ENCODE measurements at regions not wholly inside any gene's neighbourhood (a gene's known extent, or its start where the extent isn't known, plus 50 kb on each side); places are given as distances from the start of the nearest gene placed in this dataset.

DNA sequence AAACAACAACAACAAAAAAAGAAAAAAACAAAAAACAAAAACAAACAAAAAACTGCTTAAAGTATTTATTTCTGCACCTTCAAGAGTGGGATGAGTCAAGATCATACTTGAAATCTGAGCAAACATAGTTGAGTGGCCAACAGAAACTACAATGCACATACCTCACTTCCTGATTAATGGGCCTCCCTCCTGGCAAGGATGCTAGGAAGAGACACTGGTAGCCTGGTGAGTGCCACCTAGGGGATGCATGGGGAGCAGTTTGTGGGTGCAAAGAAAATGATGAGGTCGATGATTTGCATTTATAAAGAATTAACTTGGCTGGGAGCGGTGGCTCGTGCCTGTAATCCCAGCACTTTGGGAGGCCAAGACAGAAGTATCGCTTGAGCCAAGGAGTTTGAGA, 808.1 kb downstream of the MAFB start:
- Histone ChIP-seq H3K27ac (ENCODE audit: extremely low read depth, low read depth, low read length) (no peak overlapping the region), H3K36me3 (ENCODE audit: control insufficient read depth in 2 of 2, insufficient read depth in 1 of 2, low read length in 2 of 2) (no peaks in the 10 kb centered on the region), H3K4me3 (ENCODE audit: low read depth, low read length) (no peak overlapping the region), H3K4me1 (ENCODE audit: control insufficient read depth, insufficient read depth, low read length) (peaks cover 7% of the 10 kb centered on the region), H3K9me3 (ENCODE audit: control insufficient read depth, insufficient read depth, low read depth, low read length) (no peaks in the 10 kb centered on the region)
- ChIA-PET POLR2A (no interaction called here), CTCF (interaction anchor here (0.7 kb wide), 1 partner anchor 1342 kb away, joined by 4 read pairs; no protein-coding TSS in a partner anchor)
- TF ChIP-seq, protein P1, sequence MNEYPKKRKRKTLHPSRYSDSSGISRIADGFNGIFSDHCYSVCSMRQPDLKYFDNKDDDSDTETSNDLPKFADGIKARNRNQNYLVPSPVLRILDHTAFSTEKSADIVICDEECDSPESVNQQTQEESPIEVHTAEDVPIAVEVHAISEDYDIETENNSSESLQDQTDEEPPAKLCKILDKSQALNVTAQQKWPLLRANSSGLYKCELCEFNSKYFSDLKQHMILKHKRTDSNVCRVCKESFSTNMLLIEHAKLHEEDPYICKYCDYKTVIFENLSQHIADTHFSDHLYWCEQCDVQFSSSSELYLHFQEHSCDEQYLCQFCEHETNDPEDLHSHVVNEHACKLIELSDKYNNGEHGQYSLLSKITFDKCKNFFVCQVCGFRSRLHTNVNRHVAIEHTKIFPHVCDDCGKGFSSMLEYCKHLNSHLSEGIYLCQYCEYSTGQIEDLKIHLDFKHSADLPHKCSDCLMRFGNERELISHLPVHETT (tag by site-specific recombination; IDR thresholded peaks at IDR 0.05): no peak
- TF ChIP-seq, protein P2, sequence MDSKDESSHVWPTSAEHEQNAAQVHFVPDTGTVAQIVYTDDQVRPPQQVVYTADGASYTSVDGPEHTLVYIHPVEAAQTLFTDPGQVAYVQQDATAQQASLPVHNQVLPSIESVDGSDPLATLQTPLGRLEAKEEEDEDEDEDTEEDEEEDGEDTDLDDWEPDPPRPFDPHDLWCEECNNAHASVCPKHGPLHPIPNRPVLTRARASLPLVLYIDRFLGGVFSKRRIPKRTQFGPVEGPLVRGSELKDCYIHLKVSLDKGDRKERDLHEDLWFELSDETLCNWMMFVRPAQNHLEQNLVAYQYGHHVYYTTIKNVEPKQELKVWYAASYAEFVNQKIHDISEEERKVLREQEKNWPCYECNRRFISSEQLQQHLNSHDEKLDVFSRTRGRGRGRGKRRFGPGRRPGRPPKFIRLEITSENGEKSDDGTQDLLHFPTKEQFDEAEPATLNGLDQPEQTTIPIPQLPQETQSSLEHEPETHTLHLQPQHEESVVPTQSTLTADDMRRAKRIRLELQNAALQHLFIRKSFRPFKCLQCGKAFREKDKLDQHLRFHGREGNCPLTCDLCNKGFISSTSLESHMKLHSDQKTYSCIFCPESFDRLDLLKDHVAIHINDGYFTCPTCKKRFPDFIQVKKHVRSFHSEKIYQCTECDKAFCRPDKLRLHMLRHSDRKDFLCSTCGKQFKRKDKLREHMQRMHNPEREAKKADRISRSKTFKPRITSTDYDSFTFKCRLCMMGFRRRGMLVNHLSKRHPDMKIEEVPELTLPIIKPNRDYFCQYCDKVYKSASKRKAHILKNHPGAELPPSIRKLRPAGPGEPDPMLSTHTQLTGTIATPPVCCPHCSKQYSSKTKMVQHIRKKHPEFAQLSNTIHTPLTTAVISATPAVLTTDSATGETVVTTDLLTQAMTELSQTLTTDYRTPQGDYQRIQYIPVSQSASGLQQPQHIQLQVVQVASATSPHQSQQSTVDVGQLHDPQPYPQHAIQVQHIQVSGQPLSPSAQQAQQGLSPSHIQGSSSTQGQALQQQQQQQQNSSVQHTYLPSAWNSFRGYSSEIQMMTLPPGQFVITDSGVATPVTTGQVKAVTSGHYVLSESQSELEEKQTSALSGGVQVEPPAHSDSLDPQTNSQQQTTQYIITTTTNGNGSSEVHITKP (tag by site-specific recombination; IDR thresholded peaks at IDR 0.05): no peak
- no peak for TF ChIP-seq ZNF560 (tag by site-specific recombination; IDR thresholded peaks at IDR 0.05; ENCODE audit: borderline replicate concordance)
- TF ChIP-seq OSR2 (tag by site-specific recombination; IDR thresholded peaks at IDR 0.05): no peak
- TF ChIP-seq GFI1B (tag by site-specific recombination; IDR thresholded peaks at IDR 0.05): no peak
- TF ChIP-seq ZNF626 (tag by site-specific recombination; IDR thresholded peaks at IDR 0.05): no peak
- no peak for TF ChIP-seq ZNF544 (tag by site-specific recombination; IDR thresholded peaks at IDR 0.05)
- TF ChIP-seq, protein P3, sequence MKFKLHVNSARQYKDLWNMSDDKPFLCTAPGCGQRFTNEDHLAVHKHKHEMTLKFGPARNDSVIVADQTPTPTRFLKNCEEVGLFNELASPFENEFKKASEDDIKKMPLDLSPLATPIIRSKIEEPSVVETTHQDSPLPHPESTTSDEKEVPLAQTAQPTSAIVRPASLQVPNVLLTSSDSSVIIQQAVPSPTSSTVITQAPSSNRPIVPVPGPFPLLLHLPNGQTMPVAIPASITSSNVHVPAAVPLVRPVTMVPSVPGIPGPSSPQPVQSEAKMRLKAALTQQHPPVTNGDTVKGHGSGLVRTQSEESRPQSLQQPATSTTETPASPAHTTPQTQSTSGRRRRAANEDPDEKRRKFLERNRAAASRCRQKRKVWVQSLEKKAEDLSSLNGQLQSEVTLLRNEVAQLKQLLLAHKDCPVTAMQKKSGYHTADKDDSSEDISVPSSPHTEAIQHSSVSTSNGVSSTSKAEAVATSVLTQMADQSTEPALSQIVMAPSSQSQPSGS (tag by site-specific recombination; IDR thresholded peaks at IDR 0.05; ENCODE audit: low read depth): no peak
- TF ChIP-seq OVOL3 (tag by site-specific recombination; IDR thresholded peaks at IDR 0.05): no peak
- no peak for TF ChIP-seq ZNF24 (tag by site-specific recombination; IDR thresholded peaks at IDR 0.05)
- no peak for TF ChIP-seq KLF1 (tag by site-specific recombination; IDR thresholded peaks at IDR 0.05)
- no peak for TF ChIP-seq ZXDB (tag by site-specific recombination; IDR thresholded peaks at IDR 0.05)
- no peak for TF ChIP-seq ZNF645 (tag by site-specific recombination; IDR thresholded peaks at IDR 0.05)
- no peak for TF ChIP-seq ZNF404 (tag by site-specific recombination; IDR thresholded peaks at IDR 0.05)

DNA sequence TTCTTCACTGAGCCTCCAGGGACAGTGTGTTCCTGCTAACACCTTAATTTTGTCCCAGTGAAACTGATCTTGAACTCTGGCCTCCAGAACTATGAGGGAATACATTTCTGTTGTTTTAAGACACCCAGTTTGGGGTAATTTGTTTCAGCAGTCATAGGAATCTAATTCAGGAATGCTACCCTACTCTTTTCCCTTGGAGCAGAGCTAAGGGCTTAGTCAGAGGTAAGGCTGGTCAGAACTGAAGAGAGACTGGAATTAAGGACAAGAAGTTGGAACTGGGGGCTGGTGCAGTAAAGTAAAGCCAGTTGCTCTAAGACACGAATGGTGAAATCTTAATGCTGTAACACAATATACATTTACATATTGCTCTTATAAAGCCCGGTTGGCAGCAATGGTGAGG, 809.7 kb downstream of the MAFB start:
- Histone ChIP-seq H3K4me1 (ENCODE audit: control insufficient read depth, insufficient read depth, low read length) (peaks cover 7% of the 10 kb centered on the region), H3K4me3 (ENCODE audit: low read depth, low read length) (no peak overlapping the region), H3K27ac (ENCODE audit: extremely low read depth, low read depth, low read length) (no peak overlapping the region), H3K9me3 (ENCODE audit: control insufficient read depth, insufficient read depth, low read depth, low read length) (no peaks in the 10 kb centered on the region), H3K36me3 (ENCODE audit: control insufficient read depth in 2 of 2, insufficient read depth in 1 of 2, low read length in 2 of 2) (no peaks in the 10 kb centered on the region)
- ChIA-PET POLR2A (no interaction called here), CTCF (interaction anchor here (0.9 kb wide), 1 partner anchor 812 kb away, joined by 3 read pairs; no protein-coding TSS in a partner anchor)
- no peak for TF ChIP-seq ZNF843 (tag by site-specific recombination; IDR thresholded peaks at IDR 0.05)
- TF ChIP-seq, protein P4, sequence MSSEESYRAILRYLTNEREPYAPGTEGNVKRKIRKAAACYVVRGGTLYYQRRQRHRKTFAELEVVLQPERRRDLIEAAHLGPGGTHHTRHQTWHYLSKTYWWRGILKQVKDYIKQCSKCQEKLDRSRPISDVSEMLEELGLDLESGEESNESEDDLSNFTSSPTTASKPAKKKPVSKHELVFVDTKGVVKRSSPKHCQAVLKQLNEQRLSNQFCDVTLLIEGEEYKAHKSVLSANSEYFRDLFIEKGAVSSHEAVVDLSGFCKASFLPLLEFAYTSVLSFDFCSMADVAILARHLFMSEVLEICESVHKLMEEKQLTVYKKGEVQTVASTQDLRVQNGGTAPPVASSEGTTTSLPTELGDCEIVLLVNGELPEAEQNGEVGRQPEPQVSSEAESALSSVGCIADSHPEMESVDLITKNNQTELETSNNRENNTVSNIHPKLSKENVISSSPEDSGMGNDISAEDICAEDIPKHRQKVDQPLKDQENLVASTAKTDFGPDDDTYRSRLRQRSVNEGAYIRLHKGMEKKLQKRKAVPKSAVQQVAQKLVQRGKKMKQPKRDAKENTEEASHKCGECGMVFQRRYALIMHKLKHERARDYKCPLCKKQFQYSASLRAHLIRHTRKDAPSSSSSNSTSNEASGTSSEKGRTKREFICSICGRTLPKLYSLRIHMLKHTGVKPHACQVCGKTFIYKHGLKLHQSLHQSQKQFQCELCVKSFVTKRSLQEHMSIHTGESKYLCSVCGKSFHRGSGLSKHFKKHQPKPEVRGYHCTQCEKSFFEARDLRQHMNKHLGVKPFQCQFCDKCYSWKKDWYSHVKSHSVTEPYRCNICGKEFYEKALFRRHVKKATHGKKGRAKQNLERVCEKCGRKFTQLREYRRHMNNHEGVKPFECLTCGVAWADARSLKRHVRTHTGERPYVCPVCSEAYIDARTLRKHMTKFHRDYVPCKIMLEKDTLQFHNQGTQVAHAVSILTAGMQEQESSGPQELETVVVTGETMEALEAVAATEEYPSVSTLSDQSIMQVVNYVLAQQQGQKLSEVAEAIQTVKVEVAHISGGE (tag by site-specific recombination; conservative IDR thresholded peaks at IDR 0.05; ENCODE audit: low read depth): no peak
- TF ChIP-seq ZNF670 (tag by site-specific recombination; IDR thresholded peaks at IDR 0.05; ENCODE audit: low read depth): no peak
- TF ChIP-seq ZNF707 (tag by site-specific recombination; IDR thresholded peaks at IDR 0.05): no peak
- no peak for TF ChIP-seq ZNF404 (tag by site-specific recombination; IDR thresholded peaks at IDR 0.05)
- TF ChIP-seq ZBTB8A (tag by site-specific recombination; IDR thresholded peaks at IDR 0.05): no peak
- TF ChIP-seq ZBTB10 (tag by site-specific recombination; IDR thresholded peaks at IDR 0.05): no peak
- no peak for TF ChIP-seq ZBTB1 (tag by site-specific recombination; IDR thresholded peaks at IDR 0.05)
- no peak for TF ChIP-seq ZNF214 (tag by site-specific recombination; IDR thresholded peaks at IDR 0.05; ENCODE audit: borderline replicate concordance)

Measured in HEK293 (cell line).